Brain pericyte (primary cell): ENCODE measurements at regions not wholly inside any gene's neighbourhood (a gene's known extent, or its start where the extent isn't known, plus 50 kb on each side); places are given as distances from the start of the nearest gene placed in this dataset.

ENCODE experiments used
- DNase-seq: peaks from one replicate; pipeline ENCODE4 v3.0.0-alpha.2; 2012; ENCODE audit warnings: low read depth, low spot score

DNA sequence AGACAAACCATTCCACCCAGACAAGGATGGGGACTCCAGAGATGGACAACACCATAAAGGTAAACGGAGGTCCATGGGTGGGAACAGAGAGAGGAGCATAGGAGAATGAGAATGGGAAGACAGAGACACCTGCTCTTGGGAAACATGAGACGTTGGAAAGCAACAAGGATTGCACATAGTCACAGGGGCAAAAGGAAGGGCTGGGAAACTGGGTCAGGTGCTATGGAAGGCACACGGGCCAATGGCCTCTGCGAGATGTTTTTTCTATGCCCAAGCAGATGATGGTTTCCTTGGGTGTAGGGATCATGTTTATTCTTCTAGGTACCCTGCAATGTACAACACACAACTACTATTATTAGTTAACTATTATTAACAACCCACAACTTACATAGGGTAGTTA lies 143.6 kb upstream of the AGAP1 start:
- no peak for DNase-seq

DNA sequence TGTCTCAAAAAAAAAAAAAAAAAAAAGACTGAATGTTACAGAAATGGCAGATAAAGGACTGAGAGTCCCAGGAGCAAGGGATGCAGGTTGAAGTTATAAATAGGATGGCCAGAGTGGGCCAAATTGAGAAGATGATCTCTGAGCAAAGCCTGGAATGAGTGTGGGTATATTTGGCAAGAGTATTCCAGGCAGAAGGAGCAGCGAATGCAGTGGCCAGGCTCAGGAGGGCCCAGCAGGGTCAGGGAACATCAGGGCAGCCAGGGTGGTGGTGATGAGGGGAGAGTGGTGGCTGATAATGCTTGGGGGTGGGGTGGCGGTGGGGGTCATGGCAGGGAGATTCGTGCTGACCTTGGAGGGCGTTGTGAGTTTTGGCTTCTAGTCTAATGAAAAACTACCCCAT lies 141.3 kb upstream of the AGAP1 start:
- DNase-seq: no peak

DNA sequence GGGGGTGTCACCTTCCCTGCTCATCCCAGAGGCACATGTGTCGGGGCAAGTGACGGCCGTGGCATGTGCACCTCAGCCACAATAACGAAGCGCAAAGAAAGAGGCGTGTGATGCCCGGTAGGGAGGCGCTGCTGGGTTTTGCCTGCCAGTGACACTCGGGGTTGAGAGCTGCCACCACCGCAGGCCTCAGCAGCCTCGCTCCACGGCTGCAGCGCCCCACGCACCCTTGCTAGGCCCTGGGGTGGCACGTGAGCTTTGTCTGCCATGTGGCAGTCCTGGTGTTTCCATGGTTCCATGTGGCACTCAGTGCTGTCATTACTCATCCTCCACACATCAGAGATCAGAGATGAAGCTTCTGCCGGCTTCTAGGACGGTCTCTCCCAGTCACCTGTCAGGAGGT lies 136.0 kb upstream of the AGAP1 start:
- DNase-seq: no peak

DNA sequence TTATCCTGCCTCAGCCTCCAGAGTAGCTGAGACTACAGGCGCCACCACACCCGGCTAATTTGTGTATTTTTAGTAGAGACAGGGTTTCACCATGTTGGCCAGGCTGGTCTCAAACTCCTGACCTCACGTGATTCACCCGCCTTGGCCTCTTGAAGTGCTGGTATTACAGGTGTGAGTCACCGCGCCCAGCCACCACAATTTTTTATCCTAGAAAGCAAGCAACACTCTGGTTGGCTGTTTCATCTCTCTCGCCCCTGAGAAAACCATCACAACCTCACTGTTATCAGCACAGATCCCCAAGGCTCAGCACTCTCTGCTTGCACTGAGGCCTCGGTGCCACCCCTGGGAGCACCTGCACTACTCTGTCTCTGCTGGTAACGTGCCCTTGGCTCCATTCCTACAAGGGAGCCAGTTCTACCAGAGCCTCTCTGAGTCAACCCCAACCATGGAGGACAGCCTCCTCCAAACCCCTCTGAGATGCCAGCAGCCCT lies 134.8 kb upstream of the AGAP1 start:
- DNase-seq: no peak

- DNase-seq: no peak
Observed at GRCh38 chr2:235360446-235360845, 133.4 kb upstream of the AGAP1 start.

- DNase-seq: no peak
Observed at GRCh38 chr2:235365743-235366142, 128.1 kb upstream of the AGAP1 start.

- DNase-seq: no peak
Observed at GRCh38 chr2:235366390-235366789, 127.5 kb upstream of the AGAP1 start.

DNA sequence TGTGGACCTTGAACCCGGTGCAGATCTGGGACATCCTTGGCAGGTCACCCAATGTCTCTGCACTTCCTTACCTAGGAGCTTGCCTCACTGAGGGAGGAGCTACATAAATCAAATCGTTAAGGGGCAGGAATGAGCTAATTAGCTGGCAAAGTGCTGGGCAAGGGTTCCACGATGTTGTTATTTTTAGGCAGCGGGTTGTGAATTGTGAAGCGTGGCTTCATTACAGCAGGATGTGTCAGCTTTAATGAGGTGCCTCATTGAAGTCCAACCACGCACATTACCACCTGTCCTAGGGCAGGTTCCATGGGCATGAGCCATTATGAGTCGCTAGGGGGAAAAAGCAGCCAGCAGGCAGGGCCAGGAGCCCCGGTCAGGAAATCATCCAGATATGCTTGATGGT lies 127.0 kb upstream of the AGAP1 start:
- DNase-seq: no peak

DNA sequence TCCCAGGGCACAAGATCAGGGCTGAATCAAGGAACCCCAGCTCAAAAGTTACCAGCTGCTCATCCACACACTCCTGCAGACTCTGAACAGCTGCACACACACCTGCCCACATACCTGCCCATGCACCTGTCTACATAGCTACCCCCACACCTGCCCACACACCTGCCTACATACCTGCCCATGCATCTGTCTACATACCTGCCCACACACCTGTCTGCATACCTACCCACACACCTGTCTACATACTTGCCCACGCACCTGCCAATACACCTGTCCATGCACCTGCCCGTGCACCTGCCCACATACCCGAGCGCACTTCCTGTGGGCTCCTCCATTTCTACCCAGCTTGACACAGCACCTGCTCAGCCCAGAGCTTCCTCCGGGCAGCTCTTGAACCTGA lies 122.8 kb upstream of the AGAP1 start:
- no peak for DNase-seq

GRCh38 chr2:235373171-235373570 lies 120.7 kb upstream of the AGAP1 start:
- no peak for DNase-seq

- no peak for DNase-seq
Observed at GRCh38 chr2:235377176-235377575, 116.7 kb upstream of the AGAP1 start.

DNA sequence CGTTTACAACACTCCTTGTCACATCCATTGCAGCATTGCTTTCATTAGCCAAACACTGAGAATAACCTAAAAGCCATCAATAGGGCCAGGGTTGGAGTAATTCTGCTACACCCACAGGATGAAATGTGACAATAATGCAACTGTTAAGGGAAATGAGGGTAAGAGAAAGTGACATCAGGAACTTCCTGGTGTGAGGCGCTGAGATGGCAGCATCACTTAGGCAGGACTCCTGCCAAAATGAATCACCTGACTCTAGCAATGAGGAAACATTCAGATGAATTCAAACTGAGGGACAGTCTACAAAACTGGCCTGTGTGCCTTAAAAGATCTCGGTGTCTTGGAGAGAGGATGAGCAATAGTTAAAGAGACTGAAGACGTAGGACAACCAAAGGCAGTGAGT lies 115.6 kb upstream of the AGAP1 start:
- no peak for DNase-seq

GRCh38 chr2:235378944-235379343 lies 114.9 kb upstream of the AGAP1 start:
- no peak for DNase-seq

DNA sequence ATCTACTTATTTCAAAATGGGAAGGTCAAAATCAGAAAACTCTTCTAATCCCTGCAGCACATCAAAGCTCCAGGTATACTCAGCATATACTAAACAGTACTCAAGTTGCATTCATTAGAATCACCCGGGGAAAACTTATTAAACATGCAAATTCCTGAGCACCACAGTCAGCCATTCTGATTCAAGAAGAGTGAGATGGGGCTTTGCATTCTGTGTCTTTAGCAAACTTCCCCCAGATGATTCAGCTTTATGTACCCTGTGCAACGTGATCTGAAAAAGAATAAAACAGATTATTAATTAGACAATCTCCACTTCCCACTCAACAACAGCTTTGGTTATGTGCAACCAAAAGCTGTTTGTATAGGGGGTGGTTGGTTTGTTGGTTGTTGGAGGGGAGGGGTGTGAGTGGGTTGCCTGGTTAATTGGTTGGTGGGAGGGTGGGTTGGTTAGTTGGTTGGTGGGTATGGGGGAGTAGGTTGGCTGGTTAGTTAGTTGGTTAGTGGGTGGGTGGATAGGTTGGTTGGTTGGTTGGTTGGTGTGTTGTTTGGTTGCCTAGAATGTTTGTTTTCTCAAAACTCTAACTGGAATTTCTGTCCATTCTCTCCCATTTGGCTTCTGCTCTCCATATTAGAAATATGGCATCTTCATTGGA lies 112.5 kb upstream of the AGAP1 start:
- DNase-seq: no peak

DNA sequence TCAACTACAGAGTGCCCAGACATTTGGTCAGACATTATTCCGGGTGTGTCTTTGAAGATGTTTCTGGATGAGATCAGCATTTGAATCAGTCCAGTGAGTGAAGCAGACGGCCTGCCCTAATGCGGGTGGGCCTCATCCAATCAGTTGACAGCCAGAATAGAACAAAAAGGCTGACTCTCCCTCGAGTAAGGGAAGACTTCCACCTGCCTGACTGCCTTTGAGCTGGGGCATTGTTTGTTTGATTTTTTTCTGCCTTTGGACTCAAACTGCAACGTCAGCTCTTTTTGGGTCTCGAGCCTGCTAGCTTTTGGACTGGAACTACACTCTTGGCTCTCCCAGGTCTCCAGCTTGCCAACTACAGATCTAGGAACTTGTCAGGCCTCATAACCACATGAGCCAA lies 111.7 kb upstream of the AGAP1 start:
- no peak for DNase-seq

- DNase-seq: no peak
Observed at GRCh38 chr2:235382601-235383000, 111.2 kb upstream of the AGAP1 start.

GRCh38 chr2:235383272-235383843 lies 110.5 kb upstream of the AGAP1 start:
- DNase-seq: no peak

DNA sequence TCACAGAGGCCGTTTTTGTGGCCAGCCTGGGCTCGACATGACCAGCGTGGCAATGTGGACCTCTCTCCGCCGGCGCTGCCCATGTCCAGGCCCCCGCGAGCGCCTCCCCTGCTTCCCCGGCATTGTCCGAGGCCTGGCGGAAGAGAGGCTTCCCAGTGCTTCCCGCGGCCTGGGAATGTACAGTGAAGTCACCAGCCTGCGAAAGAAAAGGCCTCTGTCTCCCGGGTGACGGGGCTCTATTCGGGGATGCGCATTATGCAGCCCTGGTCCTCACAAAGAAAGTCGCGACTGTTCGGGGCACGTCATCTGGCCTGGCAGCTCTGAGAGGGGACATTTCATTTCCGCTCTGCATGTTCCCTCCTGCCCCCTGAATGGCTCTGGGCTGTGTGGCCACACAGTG lies 109.2 kb upstream of the AGAP1 start:
- DNase-seq: no peak

- DNase-seq: no peak
Observed at GRCh38 chr2:235389626-235390025, 104.2 kb upstream of the AGAP1 start.

DNA sequence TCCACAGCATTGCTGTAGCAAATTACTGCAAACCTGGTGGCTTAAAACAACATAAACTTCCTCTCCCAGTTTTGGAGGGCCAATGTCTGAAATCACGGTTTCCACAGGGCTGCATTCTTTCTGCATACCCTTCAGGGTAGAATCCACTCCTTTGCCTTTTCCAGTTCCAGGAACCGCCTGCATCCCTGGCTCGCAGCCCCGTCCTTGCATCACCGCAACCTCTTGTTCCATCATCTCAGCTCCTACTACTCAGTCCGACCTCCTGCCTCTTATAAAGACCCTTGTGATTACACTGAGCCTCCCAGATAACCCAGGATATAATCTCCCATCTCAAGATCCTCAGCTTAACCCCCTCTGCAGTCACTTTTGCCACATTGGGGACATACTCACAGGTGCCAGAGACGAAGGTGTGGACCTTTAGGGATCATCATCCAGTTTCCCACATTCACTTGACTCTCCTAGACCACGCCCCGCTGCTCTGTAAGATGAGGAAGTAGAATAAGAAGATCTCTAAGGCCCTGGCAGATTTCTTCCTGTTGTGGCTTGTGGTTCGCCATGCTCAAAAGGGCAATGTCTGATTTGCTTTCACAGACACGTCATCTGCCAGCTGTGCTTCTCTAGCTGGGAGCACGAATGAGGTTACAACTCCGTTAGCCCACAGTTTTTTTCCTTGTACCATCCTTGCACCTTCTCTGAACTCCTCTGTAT lies 103.6 kb upstream of the AGAP1 start:
- DNase-seq: no peak

DNA sequence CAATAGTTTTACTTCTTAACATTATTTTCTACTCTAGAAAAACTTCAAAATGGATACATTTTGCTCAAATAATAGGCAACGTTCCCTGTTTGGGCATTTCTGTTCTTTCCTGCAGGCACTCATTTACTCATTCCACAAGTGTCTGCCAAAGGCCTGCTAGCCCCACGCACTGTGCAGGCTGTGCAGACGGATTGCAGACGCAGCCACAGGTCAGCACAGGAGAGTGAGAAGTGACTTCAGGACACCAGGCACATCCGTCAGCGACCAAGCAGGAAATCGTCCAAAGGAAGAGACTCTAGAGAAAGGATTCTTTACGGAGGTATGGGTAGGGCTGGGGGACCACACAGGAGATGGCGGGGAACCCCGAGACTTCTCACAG lies 103.0 kb upstream of the AGAP1 start:
- no peak for DNase-seq

DNA sequence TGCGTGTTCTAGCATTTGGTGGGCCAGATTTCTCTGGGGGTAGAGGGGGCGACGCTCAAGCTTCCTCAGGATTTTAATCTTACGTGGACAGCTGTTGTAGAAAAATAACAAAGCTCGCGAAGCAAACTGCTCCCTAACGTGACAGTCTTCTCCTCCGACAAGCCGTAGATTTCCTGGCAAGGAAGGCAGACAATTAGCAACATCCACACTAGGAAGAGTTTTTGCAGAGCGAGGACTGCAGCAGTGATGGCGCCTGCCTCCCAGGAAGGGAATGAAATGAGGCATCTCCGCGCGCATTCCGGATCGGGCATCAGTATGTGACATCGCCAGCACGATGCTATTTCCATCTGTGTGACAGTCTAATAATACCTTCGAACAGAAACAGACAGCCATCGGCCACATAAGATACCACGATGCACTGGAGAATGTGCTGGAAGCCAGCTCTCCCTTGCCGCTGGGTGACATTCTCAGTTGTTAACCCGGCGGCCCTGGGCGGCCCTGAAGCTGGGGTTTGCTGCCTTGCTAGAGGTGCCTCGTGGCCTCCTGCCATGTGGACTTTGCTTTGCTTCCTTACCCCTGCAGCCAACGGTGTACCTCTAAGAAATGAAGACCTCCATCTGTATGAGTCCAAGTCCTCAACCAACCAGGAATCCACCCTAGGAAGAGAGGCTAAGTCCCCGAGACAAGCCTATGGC lies 101.8 kb upstream of the AGAP1 start:
- DNase-seq: no peak
